C4-2B (cell line): ENCODE measurements at regions not wholly inside any gene's neighbourhood (a gene's known extent, or its start where the extent isn't known, plus 50 kb on each side); places are given as distances from the start of the nearest gene placed in this dataset.

Experiments used
- H3K27ac ChIP-seq: fragments of 450-650 bp; 2 replicates; pipeline ENCODE4 v1.5.1; 2017
- CTCF ChIP-seq: fragments of 450-650 bp; conservative IDR thresholded peaks from 2 replicates; pipeline ENCODE4 v1.5.1; 2017; ENCODE audit warnings: mild to moderate bottlenecking
- ZFX ChIP-seq: fragments of 450-650 bp; IDR thresholded peaks from 2 replicates; pipeline ENCODE4 v1.6.1; 2017

- no peak overlapping the region for H3K27ac ChIP-seq
- TF ChIP-seq ZFX (no peak), CTCF (no peak)
Observed at GRCh38 chr10:111590703-111591102, 513.9 kb downstream of the ADRA2A start.

- H3K27ac ChIP-seq, result no peak overlapping the region
- TF ChIP-seq ZFX (no peak), CTCF (no peak)
Observed at GRCh38 chr10:111593578-111593977, 516.7 kb downstream of the ADRA2A start.

- no peak overlapping the region for H3K27ac ChIP-seq
- no peak for TF ChIP-seq CTCF
- TF ChIP-seq ZFX, result no peak
Observed at GRCh38 chr10:111595173-111595572, 518.3 kb downstream of the ADRA2A start.

GRCh38 chr10:111598433-111599059 is 521.7 kb downstream of the ADRA2A start:
- H3K27ac ChIP-seq, result no peak overlapping the region
- TF ChIP-seq CTCF, result peak; percentile 95
- no peak for TF ChIP-seq ZFX

GRCh38 chr10:111599943-111600342 is 523.1 kb downstream of the ADRA2A start:
- H3K27ac ChIP-seq, result no peak overlapping the region
- TF ChIP-seq CTCF (no peak), ZFX (no peak)

GRCh38 chr10:111600772-111601171 is 523.9 kb downstream of the ADRA2A start:
- H3K27ac ChIP-seq, result no peak overlapping the region
- TF ChIP-seq CTCF, result no peak
- no peak for TF ChIP-seq ZFX

- TF ChIP-seq CTCF, result no peak
- TF ChIP-seq ZFX, result no peak
- H3K27ac ChIP-seq, result no peak overlapping the region
Observed at GRCh38 chr10:111612273-111612672, 535.4 kb downstream of the ADRA2A start.
